Breast epithelium (tissue), 4 donors: ENCODE measurements at regions not wholly inside any gene's neighbourhood (a gene's known extent, or its start where the extent isn't known, plus 50 kb on each side); places are given as distances from the start of the nearest gene placed in this dataset.

Source experiments
- DNase-seq, 2 donors: peaks; one replicate each; pipeline ENCODE4 v3.0.0-alpha.2; 2019; ENCODE audit warnings: low spot score in 2 of 2
- H3K27ac ChIP-seq, 2 donors: fragments of 200-600 bp; sonication (generic) in 1 of 2; one replicate each; pipeline ENCODE4 v1.5.1; 2016 to 2019; ENCODE audit warnings: mild to moderate bottlenecking in 1 of 2
- H3K27me3 ChIP-seq, 2 donors: fragments of 200-600 bp; sonication (generic) in 1 of 2; one replicate each; pipeline versions ENCODE4 v1.5.1 to v1.6.0; 2017 to 2019; ENCODE audit warnings: control low read depth in 1 of 2, mild to moderate bottlenecking in 1 of 2
- H3K36me3 ChIP-seq: fragments of 200-600 bp; one replicate; pipeline ENCODE4 v1.5.1; 2019
- H3K4me1 ChIP-seq, 2 donors: fragments of 200-600 bp; sonication (generic); one replicate each; pipeline ENCODE4 v1.5.1; 2016 to 2019; ENCODE audit warnings: control low read depth in 1 of 2
- H3K4me3 ChIP-seq, 3 donors: fragments of 200-600 bp; sonication (generic); 1 replicate in 2 of 3; 2 replicates in 1 of 3; pipeline ENCODE4 v1.5.1; 2016 to 2019; ENCODE audit warnings: mild to moderate bottlenecking in 3 of 3, moderate library complexity in 2 of 3
- H3K9me3 ChIP-seq, 2 donors: fragments of 200-600 bp; sonication (generic) in 1 of 2; one replicate each; pipeline ENCODE4 v1.5.1; 2016 to 2019; ENCODE audit warnings: control low read depth in 1 of 2
- POLR2A ChIP-seq: fragments of 450-650 bp; IDR thresholded peaks from one replicate; pipeline ENCODE4 v1.6.1; 2016; ENCODE audit warnings: antibody characterized with exemption, mild to moderate bottlenecking, moderate library complexity
- POLR2AphosphoS5 ChIP-seq, 3 donors: sonication (generic); formaldehyde crosslinking; IDR thresholded peaks; one replicate each; pipeline ENCODE4 v1.6.1; 2017; ENCODE audit warnings: antibody characterized with exemption in 3 of 3
- intact Hi-C: fragments of 100-400 bp; cut with DNase I; formaldehyde crosslinking; loops from one replicate; pipeline ENCODE4 v1.15.1; 2023; ENCODE audit warnings: low total_unique reads
- TF ChIP-seq, protein P1 (sequence below), 3 donors: fragments of 450-650 bp; IDR thresholded peaks; one replicate each; pipeline ENCODE4 v1.5.1; 2016 to 2017; ENCODE audit warnings: antibody characterized with exemption in 3 of 3, mild to moderate bottlenecking in 3 of 3, moderate library complexity in 3 of 3

DNA sequence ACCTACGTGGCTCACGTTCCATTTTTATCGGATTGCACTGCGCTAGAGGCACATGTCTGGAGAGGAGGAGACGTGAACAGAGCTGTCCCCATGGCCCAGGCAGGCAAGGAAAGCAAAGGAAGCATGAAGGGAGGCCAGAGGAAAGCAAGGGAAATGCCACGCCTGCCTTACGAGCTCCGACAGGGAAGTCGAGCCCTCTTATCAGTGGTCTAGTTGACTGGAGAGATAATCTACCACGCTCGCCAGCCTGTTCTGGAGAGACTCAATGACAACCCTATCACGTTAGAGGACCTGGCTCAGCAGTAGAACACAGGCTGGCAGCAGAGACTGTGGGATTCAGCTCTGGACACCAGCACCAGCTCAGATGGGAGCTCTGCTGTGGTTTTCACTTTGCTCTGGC lies 202.6 kb upstream of the ID2 start:
- intact Hi-C loops, result no loop called here
- peak in 1 of 2 donors; percentile 15 for DNase-seq
- Histone ChIP-seq H3K4me3 (no peak overlapping the region), H3K36me3 (no peaks in the 10 kb centered on the region), H3K4me1 (no peaks in the 10 kb centered on the region), H3K27ac (no peak overlapping the region), H3K27me3 (no peaks in the 10 kb centered on the region), H3K9me3 (no peaks in the 10 kb centered on the region)
- TF ChIP-seq POLR2AphosphoS5 (IDR thresholded peaks at IDR 0.05), result no peak
- TF ChIP-seq, protein P1, sequence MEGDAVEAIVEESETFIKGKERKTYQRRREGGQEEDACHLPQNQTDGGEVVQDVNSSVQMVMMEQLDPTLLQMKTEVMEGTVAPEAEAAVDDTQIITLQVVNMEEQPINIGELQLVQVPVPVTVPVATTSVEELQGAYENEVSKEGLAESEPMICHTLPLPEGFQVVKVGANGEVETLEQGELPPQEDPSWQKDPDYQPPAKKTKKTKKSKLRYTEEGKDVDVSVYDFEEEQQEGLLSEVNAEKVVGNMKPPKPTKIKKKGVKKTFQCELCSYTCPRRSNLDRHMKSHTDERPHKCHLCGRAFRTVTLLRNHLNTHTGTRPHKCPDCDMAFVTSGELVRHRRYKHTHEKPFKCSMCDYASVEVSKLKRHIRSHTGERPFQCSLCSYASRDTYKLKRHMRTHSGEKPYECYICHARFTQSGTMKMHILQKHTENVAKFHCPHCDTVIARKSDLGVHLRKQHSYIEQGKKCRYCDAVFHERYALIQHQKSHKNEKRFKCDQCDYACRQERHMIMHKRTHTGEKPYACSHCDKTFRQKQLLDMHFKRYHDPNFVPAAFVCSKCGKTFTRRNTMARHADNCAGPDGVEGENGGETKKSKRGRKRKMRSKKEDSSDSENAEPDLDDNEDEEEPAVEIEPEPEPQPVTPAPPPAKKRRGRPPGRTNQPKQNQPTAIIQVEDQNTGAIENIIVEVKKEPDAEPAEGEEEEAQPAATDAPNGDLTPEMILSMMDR (IDR thresholded peaks at IDR 0.05), result no peak
- TF ChIP-seq POLR2A, result no peak

DNA sequence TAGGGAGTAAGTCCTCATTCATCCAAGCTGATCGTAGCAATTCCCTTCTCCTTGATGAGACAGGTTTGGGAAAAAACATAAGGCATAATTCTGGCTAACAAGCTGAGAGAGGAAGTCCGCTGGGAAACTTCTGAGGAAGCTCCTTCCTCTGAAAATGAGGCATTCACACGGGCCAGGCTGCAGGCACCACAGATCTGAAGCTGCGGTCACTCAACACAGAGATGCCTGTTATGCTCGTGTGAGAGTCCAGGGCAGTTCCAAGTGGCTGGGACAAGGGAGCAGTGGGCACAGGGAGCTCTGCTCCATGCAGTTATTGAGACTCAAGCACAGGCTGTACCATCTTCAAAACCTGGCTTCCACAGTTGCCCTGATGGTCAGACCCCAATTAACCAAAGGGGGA lies 200.9 kb upstream of the ID2 start:
- Histone ChIP-seq H3K4me3 (no peak overlapping the region), H3K36me3 (no peaks in the 10 kb centered on the region), H3K9me3 (no peaks in the 10 kb centered on the region), H3K27ac (no peak overlapping the region), H3K27me3 (no peaks in the 10 kb centered on the region), H3K4me1 (no peaks in the 10 kb centered on the region)
- intact Hi-C loops, result no loop called here
- TF ChIP-seq POLR2A (no peak), POLR2AphosphoS5 (IDR thresholded peaks at IDR 0.05) (no peak)
- TF ChIP-seq, protein P1 (IDR thresholded peaks at IDR 0.05), result no peak
- DNase-seq, result peak in 1 of 2 donors; percentile 2

DNA sequence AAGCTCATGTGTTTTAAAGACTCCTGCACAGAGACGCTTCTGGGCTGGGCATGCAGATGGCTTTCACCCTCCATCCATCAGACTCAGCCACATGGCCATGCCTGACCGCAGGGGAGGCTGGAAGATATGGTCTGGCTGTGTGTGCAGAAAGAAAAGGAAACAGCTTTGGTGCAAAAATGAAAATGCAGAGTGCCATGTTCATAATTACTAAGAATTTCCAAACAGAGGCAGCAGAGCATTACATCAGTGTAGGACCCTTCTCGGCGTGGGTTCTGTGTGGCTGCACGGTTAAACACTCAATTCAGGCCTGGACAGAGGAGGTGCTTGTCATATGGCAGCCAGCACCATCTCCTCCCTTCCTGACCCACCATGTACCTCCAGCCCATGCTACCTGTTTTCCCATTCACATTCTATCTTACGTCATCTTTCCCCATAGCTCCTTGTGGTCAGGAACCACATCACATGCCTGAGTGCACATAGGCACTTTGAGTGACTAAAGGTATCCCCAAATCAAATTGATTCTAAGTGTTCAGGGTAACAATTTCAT lies 200.3 kb upstream of the ID2 start:
- no peaks in the 10 kb centered on the region for H3K27me3 ChIP-seq
- no peaks in the 10 kb centered on the region for H3K9me3 ChIP-seq
- no peak overlapping the region for H3K4me3 ChIP-seq
- H3K4me1 ChIP-seq, result no peaks in the 10 kb centered on the region
- intact Hi-C loops, result no loop called here
- no peaks in the 10 kb centered on the region for H3K36me3 ChIP-seq
- H3K27ac ChIP-seq, result no peak overlapping the region
- TF ChIP-seq, protein P1 (IDR thresholded peaks at IDR 0.05), result no peak
- no peak for TF ChIP-seq POLR2A
- TF ChIP-seq POLR2AphosphoS5 (IDR thresholded peaks at IDR 0.05), result no peak
- DNase-seq, result peak in 1 of 2 donors; percentile 7

DNA sequence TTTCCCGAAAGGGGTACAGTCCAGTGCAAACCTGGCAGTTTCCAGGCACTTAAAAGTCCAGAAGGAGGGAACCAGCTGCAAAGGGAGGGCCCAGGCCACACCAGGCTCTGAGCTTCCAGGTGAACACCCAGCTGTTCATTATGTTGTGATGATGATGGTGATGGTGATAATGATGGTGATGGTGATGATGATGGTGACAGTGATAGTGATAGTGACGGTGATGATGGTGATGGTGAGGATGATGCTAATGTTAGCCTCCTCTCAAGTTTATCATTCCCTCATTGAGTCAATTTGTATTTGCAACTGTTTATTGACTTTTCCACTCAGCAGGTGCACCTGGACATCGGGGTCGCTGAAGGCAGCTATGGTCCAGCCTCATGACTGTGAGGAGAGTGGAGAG lies 199.4 kb upstream of the ID2 start:
- H3K9me3 ChIP-seq, result no peaks in the 10 kb centered on the region
- no peaks in the 10 kb centered on the region for H3K27me3 ChIP-seq
- H3K4me1 ChIP-seq, result no peaks in the 10 kb centered on the region
- H3K36me3 ChIP-seq, result no peaks in the 10 kb centered on the region
- TF ChIP-seq POLR2A (no peak), POLR2AphosphoS5 (IDR thresholded peaks at IDR 0.05) (no peak)
- TF ChIP-seq, protein P1 (IDR thresholded peaks at IDR 0.05), result no peak
- H3K4me3 ChIP-seq, result no peak overlapping the region
- intact Hi-C loops, result no loop called here
- peak in 1 of 2 donors; percentile 12 for DNase-seq
- H3K27ac ChIP-seq, result no peak overlapping the region

DNA sequence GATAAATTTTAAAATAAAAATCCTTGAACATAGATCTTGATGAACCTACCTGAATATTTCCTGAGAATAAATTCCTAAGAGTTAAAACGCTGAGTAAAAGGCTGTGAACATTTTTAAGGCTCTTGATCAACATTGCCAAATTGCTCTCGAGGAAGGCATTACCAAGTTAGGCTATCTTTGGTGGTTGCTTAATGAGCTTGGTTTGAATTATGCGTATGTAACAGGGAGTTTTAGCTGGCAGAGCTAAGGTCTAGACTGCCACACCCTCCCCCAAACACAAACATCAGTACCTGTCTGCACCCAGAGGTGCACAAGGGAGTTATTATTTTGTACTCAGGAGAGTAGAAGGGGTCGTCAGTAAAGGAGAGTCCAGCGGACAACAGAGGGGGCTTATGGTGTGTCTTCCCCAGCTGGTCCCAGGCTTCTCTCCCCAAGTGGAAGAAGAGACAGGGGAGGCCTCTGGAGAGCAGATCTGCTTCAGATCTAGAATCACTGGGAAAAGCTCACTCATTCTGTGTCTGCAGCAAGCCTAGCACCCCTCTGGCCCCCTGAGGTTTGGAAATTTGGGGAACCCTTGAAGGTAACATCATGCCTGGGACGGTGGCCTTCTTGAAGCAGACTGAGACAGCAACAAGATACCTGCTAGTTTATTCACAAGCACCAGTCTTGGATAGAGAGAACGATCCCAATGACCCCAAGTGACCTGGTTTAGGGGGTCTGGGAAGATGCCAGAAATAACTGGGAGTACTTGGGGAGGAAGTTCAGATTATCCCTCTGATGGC lies 197.2 kb upstream of the ID2 start:
- TF ChIP-seq POLR2A (no peak), POLR2AphosphoS5 (IDR thresholded peaks at IDR 0.05) (no peak)
- TF ChIP-seq, protein P1 (IDR thresholded peaks at IDR 0.05), result no peak
- peak in 1 of 2 donors; percentile 3 for DNase-seq

More for the DNA sequence above, 197.2 kb upstream of the ID2 start:
- no peaks in the 10 kb centered on the region for H3K36me3 ChIP-seq
- H3K4me3 ChIP-seq, result no peak overlapping the region
- no peak overlapping the region for H3K27ac ChIP-seq
- H3K9me3 ChIP-seq, result no peaks in the 10 kb centered on the region
- intact Hi-C loops, result no loop called here
- no peaks in the 10 kb centered on the region for H3K4me1 ChIP-seq
- H3K27me3 ChIP-seq, result no peaks in the 10 kb centered on the region
